ENCODE measurements at regions not wholly inside any gene's neighbourhood (a gene's known extent, or its start where the extent isn't known, plus 50 kb on each side); places are given as distances from the start of the nearest gene placed in this dataset.

- no peak for TF ChIP-seq CTCF (IDR thresholded peaks at IDR 0.05)
- no peak for TF ChIP-seq POLR2A (IDR thresholded peaks at IDR 0.05)
Observed at GRCh38 chr7:115638853-115639252, 391.7 kb downstream of the TFEC start.

All from heart left ventricle (tissue), 13 donors.